Keratinocyte (primary cell): ENCODE measurements at regions not wholly inside any gene's neighbourhood (a gene's known extent, or its start where the extent isn't known, plus 50 kb on each side); places are given as distances from the start of the nearest gene placed in this dataset.

ENCODE experiments used
- DNase-seq: peaks from one replicate; pipeline ENCODE4 v3.0.0-alpha.2; 2011; ENCODE audit warnings: low read depth, missing footprints, low spot score
- FAIRE-seq: peaks from 2 replicates; lab custom pipeline; 2011; peaks lifted over from hg19 to GRCh38; lab: Jason Lieb, UNC
- H2AFZ ChIP-seq: 2 replicates; pipeline ENCODE4 v1.6.0; 2012; ENCODE audit warnings: low read length, control low read depth, inconsistent platforms; ENCODE audit not compliant: control insufficient read depth
- H3K27ac ChIP-seq: 2 replicates; pipeline ENCODE4 v1.5.1; 2011; ENCODE audit warnings: low read length; ENCODE audit not compliant: control insufficient read depth, insufficient read depth
- H3K27me3 ChIP-seq: 3 replicates; pipeline ENCODE4 v1.6.0; 2011; ENCODE audit warnings: low read length; ENCODE audit not compliant: control insufficient read depth, insufficient read depth; ENCODE audit errors: extremely low read depth
- H3K36me3 ChIP-seq, 2 experiments: 2 replicates in 1 of 2; 3 replicates in 1 of 2; pipeline ENCODE4 v1.5.1; 2011; ENCODE audit warnings: low read length in 2 of 2, mild to moderate bottlenecking in 1 of 2; ENCODE audit not compliant: control insufficient read depth in 2 of 2, insufficient read depth in 2 of 2; ENCODE audit errors: extremely low read depth in 1 of 2
- H3K4me1 ChIP-seq: 3 replicates; pipeline ENCODE4 v1.5.1; 2011; ENCODE audit warnings: low read length; ENCODE audit not compliant: control insufficient read depth, insufficient read depth; ENCODE audit errors: extremely low read depth
- H3K4me2 ChIP-seq: 3 replicates; pipeline ENCODE4 v1.6.0; 2011; ENCODE audit warnings: low read depth, low read length; ENCODE audit not compliant: control insufficient read depth, insufficient read depth; ENCODE audit errors: extremely low read depth
- H3K4me3 ChIP-seq, 3 experiments: fragments of 200-600 bp in 1 of 3; sonication (generic) in 1 of 3; 2 replicates in 2 of 3; 3 replicates in 1 of 3; pipeline ENCODE4 v1.5.1; 2011 to 2016; ENCODE audit warnings: low read length in 3 of 3, mild to moderate bottlenecking in 3 of 3, control low read depth in 2 of 3, inconsistent platforms in 1 of 3, low read depth in 1 of 3, mixed read lengths in 1 of 3, mixed run types in 1 of 3, moderate library complexity in 1 of 3; ENCODE audit not compliant: control insufficient read depth in 2 of 3, insufficient read depth in 2 of 3; ENCODE audit errors: extremely low read depth in 1 of 3
- H3K79me2 ChIP-seq: 2 replicates; pipeline ENCODE4 v1.6.0; 2012; ENCODE audit warnings: low read length; ENCODE audit not compliant: control insufficient read depth, insufficient read depth
- H3K9ac ChIP-seq: 3 replicates; pipeline ENCODE4 v1.6.0; 2011; ENCODE audit warnings: low read length; ENCODE audit not compliant: control insufficient read depth, insufficient read depth; ENCODE audit errors: extremely low read depth
- H3K9me1 ChIP-seq: 3 replicates; pipeline ENCODE4 v1.6.0; 2011; ENCODE audit warnings: low read length; ENCODE audit not compliant: control insufficient read depth, insufficient read depth; ENCODE audit errors: extremely low read depth
- H3K9me3 ChIP-seq: 2 replicates; pipeline ENCODE4 v1.5.1; 2012; ENCODE audit warnings: low read depth, low read length; ENCODE audit not compliant: control insufficient read depth
- H4K20me1 ChIP-seq: 3 replicates; pipeline ENCODE4 v1.6.0; 2011; ENCODE audit warnings: low read length; ENCODE audit not compliant: control insufficient read depth, insufficient read depth; ENCODE audit errors: extremely low read depth
- EZH2 ChIP-seq: IDR thresholded peaks from one replicate; pipeline ENCODE4 v1.6.1; 2012; ENCODE audit warnings: inconsistent platforms, mild to moderate bottlenecking, low read length, moderate library complexity
- dilution Hi-C: fragments of 300-500 bp; cut with MboI; formaldehyde crosslinking; loops from one replicate; pipeline ENCODE4 v1.7.0; 2020; ENCODE audit warnings: low sequenced_read_pairs; ENCODE audit not compliant: extremely low pct_ligation_motif_present
- TF ChIP-seq, protein P1 (sequence below), 3 experiments: IDR thresholded peaks in 1 of 3; conservative IDR thresholded peaks in 1 of 3; optimal IDR thresholded peaks in 1 of 3; 2 replicates in 2 of 3; 3 replicates in 1 of 3; pipeline versions ENCODE3 to v1.5.1; 2011; ENCODE audit warnings: low read length in 3 of 3, mild to moderate bottlenecking in 3 of 3, moderate library complexity in 2 of 3, control low read depth in 1 of 3, inconsistent platforms in 1 of 3; ENCODE audit not compliant: insufficient read depth in 2 of 3; ENCODE audit errors: extremely low read depth in 1 of 3

DNA sequence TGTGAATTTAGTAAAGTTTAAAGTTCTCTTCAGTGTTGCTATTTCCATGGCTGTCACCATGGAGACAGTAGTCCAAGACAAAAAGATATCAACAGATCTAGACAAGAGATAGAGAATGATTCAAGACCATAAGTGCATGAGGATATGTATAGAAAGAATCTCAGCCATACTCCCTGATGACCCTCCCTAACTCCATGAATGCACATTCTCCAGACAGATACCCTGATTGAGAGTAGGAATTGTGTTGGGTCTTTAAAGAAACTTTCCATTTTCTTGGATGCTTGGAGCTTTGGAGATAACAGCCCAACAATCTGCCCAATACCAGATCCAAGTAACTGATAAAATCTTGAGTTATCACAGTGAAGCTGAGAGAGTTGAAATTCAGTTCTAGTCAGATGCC lies 1601.2 kb upstream of the CELF4 start:
- no peaks in the 10 kb centered on the region for H3K9me1 ChIP-seq
- no peaks in the 10 kb centered on the region for H3K79me2 ChIP-seq
- H3K9ac ChIP-seq: no peak overlapping the region
- H3K27me3 ChIP-seq: no peaks in the 10 kb centered on the region
- no peak overlapping the region for H3K27ac ChIP-seq
- no peak for TF ChIP-seq EZH2
- TF ChIP-seq, protein P1, sequence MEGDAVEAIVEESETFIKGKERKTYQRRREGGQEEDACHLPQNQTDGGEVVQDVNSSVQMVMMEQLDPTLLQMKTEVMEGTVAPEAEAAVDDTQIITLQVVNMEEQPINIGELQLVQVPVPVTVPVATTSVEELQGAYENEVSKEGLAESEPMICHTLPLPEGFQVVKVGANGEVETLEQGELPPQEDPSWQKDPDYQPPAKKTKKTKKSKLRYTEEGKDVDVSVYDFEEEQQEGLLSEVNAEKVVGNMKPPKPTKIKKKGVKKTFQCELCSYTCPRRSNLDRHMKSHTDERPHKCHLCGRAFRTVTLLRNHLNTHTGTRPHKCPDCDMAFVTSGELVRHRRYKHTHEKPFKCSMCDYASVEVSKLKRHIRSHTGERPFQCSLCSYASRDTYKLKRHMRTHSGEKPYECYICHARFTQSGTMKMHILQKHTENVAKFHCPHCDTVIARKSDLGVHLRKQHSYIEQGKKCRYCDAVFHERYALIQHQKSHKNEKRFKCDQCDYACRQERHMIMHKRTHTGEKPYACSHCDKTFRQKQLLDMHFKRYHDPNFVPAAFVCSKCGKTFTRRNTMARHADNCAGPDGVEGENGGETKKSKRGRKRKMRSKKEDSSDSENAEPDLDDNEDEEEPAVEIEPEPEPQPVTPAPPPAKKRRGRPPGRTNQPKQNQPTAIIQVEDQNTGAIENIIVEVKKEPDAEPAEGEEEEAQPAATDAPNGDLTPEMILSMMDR (optimal IDR thresholded peaks at IDR 0.05 in 1 of 3, IDR thresholded peaks at IDR 0.05 in 1 of 3, conservative IDR thresholded peaks at IDR 0.05 in 1 of 3; ENCODE audit: extremely low read depth in 1 of 3, insufficient read depth in 2 of 3, low read length in 3 of 3): no peak
- no peaks in the 10 kb centered on the region for H3K9me3 ChIP-seq
- FAIRE-seq: no peak
- H3K4me3 ChIP-seq: no peak overlapping the region
- no peaks in the 10 kb centered on the region for H3K36me3 ChIP-seq
- dilution Hi-C loops: no loop called here
- no peak overlapping the region for H3K4me2 ChIP-seq
- no peaks in the 10 kb centered on the region for H3K4me1 ChIP-seq
- no peaks in the 10 kb centered on the region for H4K20me1 ChIP-seq
- DNase-seq: no peak
- H2AFZ ChIP-seq: no peak overlapping the region

DNA sequence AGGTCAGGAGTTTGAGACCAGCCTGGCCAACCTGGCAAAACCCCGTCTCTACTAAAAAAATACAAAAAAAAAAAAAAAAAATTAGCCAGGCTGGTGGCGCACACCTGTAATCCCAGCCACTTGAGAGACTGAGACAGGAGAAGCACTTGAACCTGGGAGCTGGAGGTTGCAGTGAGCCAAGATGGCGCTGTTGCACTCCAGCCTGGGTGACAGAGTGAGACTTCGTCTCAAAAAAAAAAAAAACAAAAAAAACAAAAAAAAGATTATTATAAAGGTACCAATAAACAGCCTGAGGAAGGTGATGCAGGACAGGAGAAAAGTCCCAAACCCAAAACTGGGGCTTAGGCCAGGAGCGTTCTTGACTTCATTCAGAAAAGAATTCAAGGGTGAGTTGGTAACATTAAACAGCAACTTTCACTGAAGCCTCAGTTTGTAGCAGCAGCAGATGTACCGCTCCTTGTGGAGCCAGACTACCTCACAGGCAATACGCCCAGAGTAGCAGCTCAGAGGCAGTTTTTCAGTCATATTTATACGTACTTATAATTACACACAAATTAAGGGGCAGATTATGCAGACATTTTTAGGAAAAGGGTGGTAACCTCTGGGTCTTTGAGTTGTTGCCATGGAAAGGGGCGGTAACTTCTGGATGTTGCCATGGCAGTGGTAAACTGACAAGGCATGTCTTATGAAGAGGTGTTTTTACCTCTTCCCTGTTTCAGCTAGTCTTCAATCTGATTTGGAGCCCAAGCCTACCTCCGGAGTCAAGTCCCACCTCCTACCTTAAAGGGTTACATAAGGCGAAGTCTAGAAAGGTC lies 1596.6 kb upstream of the CELF4 start:
- no peaks in the 10 kb centered on the region for H3K36me3 ChIP-seq
- no peaks in the 10 kb centered on the region for H3K27me3 ChIP-seq
- no peak overlapping the region for H3K9ac ChIP-seq
- FAIRE-seq (no peak), DNase-seq (no peak)
- H3K4me3 ChIP-seq: no peak overlapping the region
- no peak overlapping the region for H3K4me2 ChIP-seq
- H3K79me2 ChIP-seq: no peaks in the 10 kb centered on the region
- dilution Hi-C loops: no loop called here
- H3K27ac ChIP-seq: no peak overlapping the region
- H3K9me1 ChIP-seq: no peaks in the 10 kb centered on the region
- no peaks in the 10 kb centered on the region for H3K4me1 ChIP-seq
- TF ChIP-seq, protein P1 (optimal IDR thresholded peaks at IDR 0.05 in 1 of 3, IDR thresholded peaks at IDR 0.05 in 1 of 3, conservative IDR thresholded peaks at IDR 0.05 in 1 of 3; ENCODE audit: extremely low read depth in 1 of 3, insufficient read depth in 2 of 3, low read length in 3 of 3): no peak
- H3K9me3 ChIP-seq: no peaks in the 10 kb centered on the region
- no peak overlapping the region for H2AFZ ChIP-seq
- H4K20me1 ChIP-seq: no peaks in the 10 kb centered on the region
